CD14-positive monocyte (primary cell): ENCODE measurements at regions not wholly inside any gene's neighbourhood (a gene's known extent, or its start where the extent isn't known, plus 50 kb on each side); places are given as distances from the start of the nearest gene placed in this dataset.

Source experiments
- DNase-seq, 3 donors: peaks; one replicate each; pipeline ENCODE4 v3.0.0-alpha.2; 2011 to 2022
- H2AFZ ChIP-seq: 2 replicates; pipeline ENCODE4 v1.6.0; 2012; ENCODE audit warnings: mild to moderate bottlenecking, low read depth, low read length, inconsistent platforms; ENCODE audit not compliant: insufficient read depth, poor library complexity, severe bottlenecking
- H3K27ac ChIP-seq, 2 donors: 1 replicate in 1 of 2; 2 replicates in 1 of 2; pipeline ENCODE4 v1.5.1; 2012 to 2013; ENCODE audit warnings: low read length in 2 of 2, control low read depth in 1 of 2, inconsistent platforms in 1 of 2, low read depth in 1 of 2, mild to moderate bottlenecking in 1 of 2
- H3K27me3 ChIP-seq, 2 donors: one replicate each; pipeline versions ENCODE4 v1.6.0 to v1.6.1; 2011 to 2013; ENCODE audit warnings: low read length in 2 of 2; ENCODE audit not compliant: control insufficient read depth in 2 of 2, insufficient read depth in 2 of 2
- H3K36me3 ChIP-seq, 2 donors: replicated peaks in 1 of 2; 1 replicate in 1 of 2; 2 replicates in 1 of 2; pipeline versions ENCODE4 v1.5.1 to v1.6.1; 2012 to 2013; ENCODE audit warnings: low read length in 2 of 2, control low read depth in 1 of 2, inconsistent platforms in 1 of 2, mild to moderate bottlenecking in 1 of 2; ENCODE audit not compliant: insufficient read depth in 2 of 2, control insufficient read depth in 1 of 2
- H3K4me1 ChIP-seq, 2 donors: 1 replicate in 1 of 2; 2 replicates in 1 of 2; pipeline versions ENCODE4 v1.5.1 to v1.6.1; 2012 to 2013; ENCODE audit warnings: low read length in 2 of 2, control low read depth in 1 of 2, inconsistent platforms in 1 of 2, mild to moderate bottlenecking in 1 of 2, moderate library complexity in 1 of 2; ENCODE audit not compliant: insufficient read depth in 2 of 2, control insufficient read depth in 1 of 2
- H3K4me2 ChIP-seq: replicated peaks from 2 replicates; pipeline ENCODE3; 2012; ENCODE audit warnings: low read length, moderate library complexity, mild to moderate bottlenecking; ENCODE audit not compliant: poor library complexity, severe bottlenecking; ENCODE audit errors: extremely low read depth
- H3K4me3 ChIP-seq, 3 experiments: fragments of 200-600 bp in 1 of 3; sonication (generic) in 1 of 3; replicated peaks in 1 of 3; 1 replicate in 2 of 3; 2 replicates in 1 of 3; pipeline ENCODE4 v1.5.1; 2011 to 2013; ENCODE audit warnings: low read length in 3 of 3, mild to moderate bottlenecking in 3 of 3, control low read depth in 2 of 3, low read depth in 2 of 3, inconsistent platforms in 1 of 3, moderate library complexity in 1 of 3
- H3K79me2 ChIP-seq: 2 replicates; pipeline ENCODE4 v1.6.0; 2012; ENCODE audit warnings: mild to moderate bottlenecking, control low read depth, inconsistent platforms, low read length, moderate library complexity; ENCODE audit not compliant: insufficient read depth
- H3K9ac ChIP-seq: 2 replicates; pipeline ENCODE4 v1.6.0; 2017; ENCODE audit warnings: low read length, mild to moderate bottlenecking; ENCODE audit not compliant: insufficient read depth, poor library complexity, severe bottlenecking
- H3K9me3 ChIP-seq, 2 donors: replicated peaks in 1 of 2; 1 replicate in 1 of 2; 2 replicates in 1 of 2; pipeline versions ENCODE4 v1.5.1 to v1.6.1; 2012 to 2013; ENCODE audit warnings: low read length in 2 of 2, control low read depth in 1 of 2; ENCODE audit not compliant: control insufficient read depth in 1 of 2, insufficient read depth in 1 of 2
- H4K20me1 ChIP-seq: 2 replicates; pipeline ENCODE4 v1.6.0; 2012; ENCODE audit warnings: mild to moderate bottlenecking, low read length, control low read depth, moderate library complexity; ENCODE audit not compliant: insufficient read depth
- H3K27ac Mint-ChIP-seq, 7 donors: one replicate each; pipeline ENCODE4 v1.8.0; 2020; ENCODE audit warnings: mild to moderate bottlenecking in 7 of 7, mixed read lengths in 7 of 7, moderate library complexity in 6 of 7, inconsistent platforms in 2 of 7
- H3K27me3 Mint-ChIP-seq, 3 donors: one replicate each; pipeline ENCODE4 v1.8.0; 2021 to 2022; ENCODE audit warnings: low read depth in 3 of 3, mild to moderate bottlenecking in 3 of 3, mixed read lengths in 3 of 3, moderate library complexity in 3 of 3, inconsistent platforms in 1 of 3
- H3K36me3 Mint-ChIP-seq, 2 donors: one replicate each; pipeline ENCODE4 v1.8.0; 2020; ENCODE audit warnings: mixed read lengths in 2 of 2, inconsistent platforms in 1 of 2, mild to moderate bottlenecking in 1 of 2
- H3K4me1 Mint-ChIP-seq: one replicate; pipeline ENCODE4 v1.8.0; 2020; ENCODE audit warnings: mild to moderate bottlenecking, mixed read lengths
- H3K4me3 Mint-ChIP-seq, 2 donors: one replicate each; pipeline ENCODE4 v1.8.0; 2020; ENCODE audit warnings: mild to moderate bottlenecking in 2 of 2, mixed read lengths in 2 of 2, moderate library complexity in 1 of 2
- H3K9me3 Mint-ChIP-seq, 7 donors: one replicate each; pipeline ENCODE4 v1.8.0; 2020 to 2022; ENCODE audit warnings: mixed read lengths in 7 of 7, mild to moderate bottlenecking in 6 of 7, moderate library complexity in 6 of 7, inconsistent platforms in 2 of 7
- CTCF ChIP-seq: fragments of 200-600 bp; IDR thresholded peaks from one replicate; pipeline ENCODE4 v1.8.0; 2022; ENCODE audit warnings: antibody characterized with exemption, mild to moderate bottlenecking
- WGBS: methylation state at CpG from one replicate; pipeline ENCODE4 v1.1.5; 2013; ENCODE audit warnings: missing lambda C conversion rate; ENCODE audit not compliant: insufficient coverage; 5-methylcytosine and 5-hydroxymethylcytosine counted together
- intact Hi-C, 2 donors: fragments of 100-400 bp; cut with micrococcal nuclease; formaldehyde crosslinking; loops; one replicate each; pipeline versions ENCODE4 v1.15.0 to v1.15.1; 2023

- Mint-ChIP-seq H3K4me1 (no peaks in the 10 kb centered on the region), H3K4me3 (no peak overlapping the region), H3K27ac (no peak overlapping the region), H3K9me3 (peaks cover 10 to 16% (median 13%) of the 10 kb centered on the region in 7 donors), H3K27me3 (peaks cover 13 to 16% (median 15%) of the 10 kb centered on the region in 3 donors), H3K36me3 (no peaks in the 10 kb centered on the region)
- H4K20me1 ChIP-seq: no peaks in the 10 kb centered on the region
- no peaks in the 10 kb centered on the region for H3K27me3 ChIP-seq
- H3K27ac ChIP-seq: no peak overlapping the region
- no peaks in the 10 kb centered on the region for H3K79me2 ChIP-seq
- no peak for TF ChIP-seq CTCF
- H3K4me1 ChIP-seq: no peaks in the 10 kb centered on the region
- H3K9ac ChIP-seq: no peak overlapping the region
- intact Hi-C loops: no loop called here
- WGBS: 93% methylated on average over 11 of the region's 18 CpGs
- no peak overlapping the region for H3K4me3 ChIP-seq
- peaks cover 10 to 13% of the 10 kb centered on the region in 2 donors for H3K9me3 ChIP-seq
- no peak for DNase-seq
- no peak overlapping the region for H3K4me2 ChIP-seq
- no peak overlapping the region for H2AFZ ChIP-seq
- H3K36me3 ChIP-seq: no peaks in the 10 kb centered on the region
Observed at GRCh38 chr2:236636714-236637470, 67.3 kb downstream of the ACKR3 start.

DNA sequence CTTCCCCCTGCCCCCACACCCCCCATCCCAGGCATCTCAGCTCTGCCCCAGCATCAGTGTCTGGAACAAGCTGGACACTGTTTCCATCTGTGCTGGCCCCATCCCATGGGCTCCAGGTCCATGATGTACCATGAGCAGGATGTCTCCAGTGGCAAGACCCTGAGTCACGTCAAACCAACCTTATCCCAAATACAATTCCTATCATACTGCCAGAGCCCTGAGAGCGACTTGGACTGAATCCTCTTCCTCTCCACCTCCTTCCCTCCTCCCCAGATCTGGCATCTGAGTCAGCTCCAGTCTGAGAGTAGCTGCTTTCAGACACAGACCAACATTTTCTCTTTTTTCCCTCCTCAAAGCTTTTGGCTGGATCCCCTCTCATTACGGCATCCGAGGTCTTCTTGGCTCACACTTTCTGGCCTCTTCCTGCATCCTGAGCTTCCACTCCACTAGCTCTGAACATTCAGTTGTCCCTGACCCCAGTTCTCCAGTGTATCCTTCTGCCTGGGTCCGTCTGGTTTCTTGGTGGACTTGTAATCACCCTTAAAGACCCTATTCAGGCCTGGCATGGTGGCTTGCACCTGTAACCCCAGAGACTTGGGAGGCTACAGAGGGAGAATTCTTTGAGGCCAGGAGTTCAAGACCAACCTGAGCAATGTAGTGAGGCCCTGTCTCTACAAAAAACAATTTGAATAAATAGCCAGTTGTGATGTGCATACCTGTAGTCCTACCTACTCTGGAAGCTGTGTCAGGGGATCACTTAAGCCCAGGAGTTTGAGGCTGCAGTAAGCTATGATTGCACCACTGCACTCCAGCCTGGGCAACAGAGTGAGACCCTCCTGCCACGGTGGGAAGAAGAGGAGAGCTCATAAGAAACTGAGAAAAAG, 68.3 kb downstream of the ACKR3 start:
- Histone ChIP-seq H3K4me1 (no peaks in the 10 kb centered on the region), H2AFZ (no peak overlapping the region), H4K20me1 (no peaks in the 10 kb centered on the region), H3K27me3 (no peaks in the 10 kb centered on the region), H3K36me3 (no peaks in the 10 kb centered on the region), H3K4me3 (no peak overlapping the region), H3K9me3 (peaks cover 11 to 20% of the 10 kb centered on the region in 2 donors), H3K79me2 (no peaks in the 10 kb centered on the region), H3K9ac (no peak overlapping the region), H3K4me2 (no peak overlapping the region), H3K27ac (no peak overlapping the region)
- DNase-seq: no peak
- H3K36me3 Mint-ChIP-seq: no peaks in the 10 kb centered on the region
- H3K27me3 Mint-ChIP-seq: peaks cover 11 to 14% (median 14%) of the 10 kb centered on the region in 3 donors
- WGBS: 73% methylated on average over 5 of the region's 6 CpGs
- no peak for TF ChIP-seq CTCF
- intact Hi-C loops: no loop called here
- no peak overlapping the region for H3K4me3 Mint-ChIP-seq
- H3K9me3 Mint-ChIP-seq: peaks cover 10 to 24% (median 20%) of the 10 kb centered on the region in 7 donors
- H3K4me1 Mint-ChIP-seq: no peaks in the 10 kb centered on the region
- no peak overlapping the region for H3K27ac Mint-ChIP-seq
